IgD-negative memory B cell (primary cell): ENCODE measurements at regions not wholly inside any gene's neighbourhood (a gene's known extent, or its start where the extent isn't known, plus 50 kb on each side); places are given as distances from the start of the nearest gene placed in this dataset.
"Not testable (repeated sequence)": the region's sequence is repeated elsewhere in the genome, so short reads cannot be mapped to it uniquely, and the experiment has no call there.

Source experiments
- H3K27ac Mint-ChIP-seq, 3 donors: one replicate each; pipeline ENCODE4 v1.8.0; 2020 to 2022; ENCODE audit warnings: mild to moderate bottlenecking in 3 of 3, mixed read lengths in 3 of 3, moderate library complexity in 1 of 3
- H3K27me3 Mint-ChIP-seq: one replicate; pipeline ENCODE4 v1.8.0; 2021; ENCODE audit warnings: mixed read lengths
- H3K36me3 Mint-ChIP-seq: one replicate; pipeline ENCODE4 v1.8.0; 2020; ENCODE audit warnings: mild to moderate bottlenecking, mixed read lengths
- H3K4me1 Mint-ChIP-seq, 3 donors: one replicate each; pipeline ENCODE4 v1.8.0; 2020 to 2022; ENCODE audit warnings: mixed read lengths in 3 of 3, mild to moderate bottlenecking in 1 of 3
- H3K4me3 Mint-ChIP-seq, 4 donors: one replicate each; pipeline ENCODE4 v1.8.0; 2020 to 2022; ENCODE audit warnings: mild to moderate bottlenecking in 4 of 4, mixed read lengths in 4 of 4, moderate library complexity in 3 of 4
- H3K9me3 Mint-ChIP-seq, 3 donors: one replicate each; pipeline ENCODE4 v1.8.0; 2020 to 2021; ENCODE audit warnings: mixed read lengths in 3 of 3, mild to moderate bottlenecking in 1 of 3

DNA sequence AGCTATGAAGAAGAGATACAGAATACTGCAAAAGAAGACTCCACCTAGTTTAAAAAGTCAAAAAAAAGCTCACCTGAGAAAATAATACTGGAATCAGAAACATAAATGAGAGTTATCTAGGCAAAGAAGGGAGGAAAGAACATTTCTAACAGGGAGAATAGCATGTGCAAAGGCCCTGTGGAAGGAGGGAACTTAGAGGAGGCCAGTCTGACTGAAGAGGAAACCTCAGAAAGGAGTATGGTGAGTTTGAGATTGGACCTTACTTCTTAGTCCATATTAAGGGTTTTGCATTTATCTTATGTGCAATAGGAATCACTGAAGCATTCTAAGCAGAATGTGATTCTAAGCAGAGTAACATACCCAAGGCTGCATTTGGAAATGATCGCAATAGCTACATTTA is 193.2 kb downstream of the LNPK start:
- H3K4me1 Mint-ChIP-seq, result no peaks in the 10 kb centered on the region
- peaks cover 4% of the 10 kb centered on the region for H3K27me3 Mint-ChIP-seq
- H3K9me3 Mint-ChIP-seq, result peaks cover 0 to 2% (median 0%) of the 10 kb centered on the region in 3 donors
- no peak overlapping the region for H3K4me3 Mint-ChIP-seq
- H3K36me3 Mint-ChIP-seq, result peaks cover 1% of the 10 kb centered on the region
- H3K27ac Mint-ChIP-seq, result no peak overlapping the region

DNA sequence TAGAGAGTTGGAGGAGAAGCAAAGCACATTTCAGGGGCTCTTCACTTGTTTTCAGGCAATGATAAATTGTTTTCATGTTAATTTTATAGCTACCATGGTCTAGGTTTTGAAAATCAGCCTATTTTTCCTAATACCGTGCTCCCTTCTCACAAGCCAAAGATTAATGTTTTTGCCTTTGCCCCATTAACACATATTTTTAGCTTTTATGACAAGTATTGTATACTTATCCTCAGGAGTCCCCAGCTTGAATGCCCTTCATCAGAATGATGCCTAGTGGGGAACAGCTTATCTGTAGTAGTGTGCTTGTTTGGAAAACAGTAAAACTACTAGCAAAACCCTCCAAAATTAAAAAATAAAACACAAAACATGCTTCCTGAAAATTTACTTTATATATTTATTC is 194.0 kb downstream of the LNPK start:
- H3K27me3 Mint-ChIP-seq, result peaks cover 4% of the 10 kb centered on the region
- peaks cover 0 to 2% (median 0%) of the 10 kb centered on the region in 3 donors for H3K9me3 Mint-ChIP-seq
- peaks cover 1% of the 10 kb centered on the region for H3K36me3 Mint-ChIP-seq
- no peaks in the 10 kb centered on the region for H3K4me1 Mint-ChIP-seq
- no peak overlapping the region for H3K27ac Mint-ChIP-seq
- no peak overlapping the region for H3K4me3 Mint-ChIP-seq

DNA sequence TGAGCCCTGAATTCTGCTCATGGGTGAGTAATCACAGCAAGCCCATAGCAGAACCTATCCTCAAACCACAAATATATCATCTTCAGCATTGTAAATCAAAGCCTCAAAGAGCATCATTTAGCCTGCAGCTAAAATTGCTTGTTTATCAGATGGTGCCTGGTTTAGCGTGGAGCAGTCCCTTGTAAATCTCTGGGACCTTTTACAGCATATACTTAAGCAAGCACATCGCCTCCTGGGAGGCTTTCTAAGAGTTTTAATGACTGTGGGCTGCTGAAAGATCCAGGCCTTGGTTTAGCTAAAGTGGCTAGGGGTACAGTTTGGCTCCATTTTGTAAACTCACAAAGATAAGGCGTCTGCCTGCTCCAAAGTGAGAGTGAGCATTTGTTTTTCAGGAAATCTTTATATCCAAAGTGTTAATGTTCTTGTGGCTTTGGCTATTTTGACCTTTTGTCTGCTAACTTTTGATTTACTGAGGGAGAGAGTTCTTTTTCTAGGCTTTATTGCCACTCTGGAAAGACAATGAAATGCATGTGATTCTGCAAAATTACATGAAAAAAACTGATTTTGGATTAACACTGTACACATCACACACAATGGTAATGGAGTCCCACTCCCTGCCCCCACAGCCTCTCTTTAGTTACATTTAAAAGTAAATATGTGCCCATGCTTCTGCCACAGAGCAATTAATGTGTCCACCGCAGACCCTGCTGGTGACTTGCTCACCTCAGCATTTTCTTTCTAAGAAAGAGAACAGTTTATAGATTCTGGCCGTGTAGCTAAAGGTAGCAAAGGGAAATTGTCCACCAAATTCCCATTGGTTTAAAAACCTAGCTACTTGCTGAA is 194.8 kb downstream of the LNPK start:
- no peak overlapping the region for H3K27ac Mint-ChIP-seq
- peaks cover 4% of the 10 kb centered on the region for H3K27me3 Mint-ChIP-seq
- H3K4me1 Mint-ChIP-seq, result no peaks in the 10 kb centered on the region

DNA sequence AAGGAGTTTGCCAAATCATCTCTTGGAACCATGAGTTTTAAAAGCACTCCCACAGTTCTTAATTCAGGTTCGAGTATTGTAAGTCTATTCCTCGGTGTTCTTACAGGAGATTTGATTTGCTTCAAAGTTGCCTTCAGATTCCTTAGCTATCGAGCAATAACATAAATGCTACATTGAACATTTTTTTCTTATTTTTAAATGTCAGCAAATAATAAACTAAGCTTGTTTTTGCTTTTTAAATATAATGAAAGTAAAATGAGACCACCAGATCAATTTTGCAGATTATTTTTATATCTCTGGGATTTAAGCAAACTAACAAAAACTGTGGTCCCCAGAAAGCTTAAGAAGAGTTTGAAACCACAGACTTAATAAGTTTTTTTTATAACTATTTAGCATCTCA is 195.5 kb downstream of the LNPK start:
- H3K27ac Mint-ChIP-seq, result no peak overlapping the region
- no peak overlapping the region for H3K4me3 Mint-ChIP-seq
- peaks cover 4% of the 10 kb centered on the region for H3K27me3 Mint-ChIP-seq
- H3K36me3 Mint-ChIP-seq, result peaks cover 1% of the 10 kb centered on the region
- no peaks in the 10 kb centered on the region for H3K4me1 Mint-ChIP-seq
- H3K9me3 Mint-ChIP-seq, result peaks cover 0 to 4% (median 2%) of the 10 kb centered on the region in 3 donors

More for the DNA sequence above, 194.8 kb downstream of the LNPK start:
- Mint-ChIP-seq H3K4me3 (no peak overlapping the region), H3K36me3 (peaks cover 1% of the 10 kb centered on the region), H3K9me3 (peaks cover 0 to 2% (median 0%) of the 10 kb centered on the region in 3 donors)

DNA sequence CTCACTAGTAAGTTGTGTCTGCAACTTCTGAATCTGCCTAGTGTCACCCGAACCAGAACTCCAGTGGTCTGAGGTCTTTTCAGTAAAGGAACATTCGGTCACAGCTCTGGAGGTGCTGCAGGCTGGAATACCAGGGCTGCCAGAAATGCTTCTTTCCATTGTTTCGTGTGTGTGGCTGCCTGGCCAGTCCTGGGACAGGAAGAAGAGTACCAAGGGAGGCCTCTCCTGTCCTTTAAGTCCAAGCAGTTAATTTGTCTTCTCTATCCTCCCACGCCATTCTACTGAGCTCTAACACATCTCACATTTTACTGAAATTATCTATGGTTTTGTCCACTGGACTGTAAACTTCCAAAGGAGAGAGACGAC is 196.0 kb downstream of the LNPK start:
- Mint-ChIP-seq H3K36me3 (peaks cover 1% of the 10 kb centered on the region), H3K27me3 (peaks cover 4% of the 10 kb centered on the region), H3K27ac (no peak overlapping the region), H3K9me3 (peaks cover 0 to 4% (median 2%) of the 10 kb centered on the region in 3 donors), H3K4me3 (no peak overlapping the region), H3K4me1 (no peaks in the 10 kb centered on the region)

DNA sequence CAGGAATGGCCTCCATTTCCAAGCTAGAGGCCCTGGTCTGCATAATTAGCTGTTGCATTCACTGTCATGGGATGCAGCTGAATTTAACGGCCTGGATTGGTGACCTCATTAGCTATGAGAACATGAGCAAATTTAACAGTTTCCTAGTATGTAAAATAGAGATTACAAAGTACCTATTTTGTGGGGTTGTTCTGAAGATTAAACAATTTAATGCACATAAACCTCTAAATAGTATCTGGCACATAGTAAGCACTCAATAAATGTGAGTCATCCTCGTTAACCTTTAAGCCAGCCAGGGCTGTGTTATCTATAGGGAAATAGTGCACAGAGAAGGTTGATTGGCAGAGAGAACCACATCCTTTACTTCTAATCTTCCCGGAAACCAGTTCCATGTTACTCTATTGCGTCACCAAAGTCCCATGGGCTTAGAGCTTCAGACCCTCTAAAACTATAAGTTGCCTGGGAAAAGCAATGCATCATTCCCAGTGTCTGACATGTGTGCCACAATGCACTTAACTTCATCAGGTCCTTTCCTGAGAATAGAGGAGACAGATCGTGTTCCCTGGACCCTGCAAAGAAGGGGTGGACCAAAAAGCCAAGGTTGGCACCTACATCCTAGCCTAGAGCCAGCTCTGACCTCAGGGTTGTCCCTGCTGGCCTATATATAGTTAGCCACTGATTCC is 196.5 kb downstream of the LNPK start:
- Mint-ChIP-seq H3K9me3 (peaks cover 0 to 4% (median 2%) of the 10 kb centered on the region in 3 donors), H3K4me3 (no peak overlapping the region), H3K36me3 (peaks cover 1% of the 10 kb centered on the region), H3K27me3 (peaks cover 5% of the 10 kb centered on the region), H3K27ac (no peak overlapping the region), H3K4me1 (no peaks in the 10 kb centered on the region)

DNA sequence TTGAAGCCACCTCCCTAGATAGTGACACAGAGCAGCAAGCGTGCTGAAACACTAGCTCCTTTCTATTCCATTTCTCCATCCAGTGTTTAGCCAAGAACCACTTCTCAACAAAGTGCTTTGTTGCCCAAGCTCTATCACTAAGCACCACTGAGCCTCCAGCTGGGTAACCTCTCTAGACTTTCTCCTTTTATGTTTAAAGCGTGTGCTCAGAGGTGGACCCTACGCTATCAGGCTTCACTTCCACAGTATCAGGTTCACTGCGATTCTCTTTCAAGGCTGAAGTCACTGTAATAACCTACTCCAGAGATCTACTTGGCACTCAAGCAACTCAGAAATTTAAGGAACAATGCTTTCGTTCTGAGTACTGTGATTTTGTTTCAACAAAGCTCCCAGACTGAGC is 197.9 kb downstream of the LNPK start:
- Mint-ChIP-seq H3K36me3 (peaks cover 3% of the 10 kb centered on the region), H3K27me3 (peaks cover 6% of the 10 kb centered on the region), H3K4me3 (no peak overlapping the region), H3K9me3 (peaks cover 0 to 4% (median 4%) of the 10 kb centered on the region in 3 donors), H3K27ac (no peak overlapping the region), H3K4me1 (no peaks in the 10 kb centered on the region)

DNA sequence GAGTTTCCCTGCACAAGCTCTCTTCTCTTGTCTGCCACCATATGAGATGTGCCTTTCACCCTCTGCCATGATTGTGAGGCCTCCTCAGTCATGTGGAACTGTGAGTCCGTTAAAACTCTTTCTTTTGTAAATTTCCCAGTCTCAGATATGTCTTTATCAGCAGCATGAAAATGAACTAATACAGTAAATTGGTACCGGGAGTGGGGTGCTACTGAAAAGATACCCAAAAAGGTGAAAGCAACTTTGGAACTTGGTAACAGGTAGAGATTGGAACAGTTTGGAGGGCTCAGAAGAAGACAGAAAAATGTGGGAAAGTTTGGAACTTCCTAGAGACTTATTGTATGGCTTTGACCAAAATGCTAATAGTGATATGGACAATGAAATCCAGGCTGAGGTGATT is 205.6 kb downstream of the LNPK start:
- not testable (repeated sequence) for H3K36me3 Mint-ChIP-seq, H3K4me1 Mint-ChIP-seq, H3K27me3 Mint-ChIP-seq, H3K4me3 Mint-ChIP-seq, H3K27ac Mint-ChIP-seq
- H3K9me3 Mint-ChIP-seq, result peaks cover 0 to 15% (median 10%) of the 10 kb centered on the region in 3 donors

DNA sequence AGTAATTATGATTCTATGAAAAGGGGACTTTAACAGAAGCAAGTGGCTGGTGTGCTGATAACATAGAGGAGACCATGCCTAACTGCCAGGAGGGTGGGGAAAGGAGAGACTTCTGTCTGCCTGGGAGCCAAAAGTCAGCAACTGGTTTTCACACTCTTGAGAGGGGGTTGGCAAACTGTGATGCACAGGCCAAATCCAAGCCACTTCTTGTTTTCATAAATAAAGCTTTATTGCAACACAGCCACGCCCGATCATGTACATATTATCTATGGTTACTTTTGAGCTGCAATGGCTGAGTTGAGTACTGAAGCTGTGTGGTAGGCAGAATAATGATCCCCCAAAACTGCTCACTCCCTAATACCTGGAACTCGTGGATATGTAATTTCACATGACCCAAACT is 208.4 kb downstream of the LNPK start:
- peaks cover 0 to 12% (median 9%) of the 10 kb centered on the region in 3 donors for H3K9me3 Mint-ChIP-seq
- H3K4me3 Mint-ChIP-seq, result no peak overlapping the region
- no peaks in the 10 kb centered on the region for H3K4me1 Mint-ChIP-seq
- H3K27ac Mint-ChIP-seq, result no peak overlapping the region
- H3K27me3 Mint-ChIP-seq, result no peaks in the 10 kb centered on the region
- peaks cover 2% of the 10 kb centered on the region for H3K36me3 Mint-ChIP-seq

DNA sequence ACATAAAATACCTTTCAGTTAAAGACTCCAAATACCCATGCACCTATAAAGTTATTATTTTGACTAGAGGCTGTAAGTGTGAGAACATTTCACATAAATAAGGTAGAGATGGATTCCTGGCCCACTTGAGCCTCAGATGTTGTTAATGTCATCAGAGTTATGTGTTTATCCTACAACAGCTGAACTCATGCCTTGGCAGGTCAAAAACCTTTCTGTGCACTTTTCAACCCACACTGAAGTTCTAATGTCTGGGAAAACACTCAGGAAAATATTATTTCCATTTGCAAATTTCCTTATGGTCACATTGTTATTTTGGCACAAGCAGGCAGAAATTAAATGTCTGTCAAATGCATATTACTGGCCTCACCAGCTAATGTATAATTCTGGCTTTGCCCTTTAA is 209.2 kb downstream of the LNPK start:
- H3K36me3 Mint-ChIP-seq, result peaks cover 2% of the 10 kb centered on the region
- H3K9me3 Mint-ChIP-seq, result peaks cover 0 to 9% (median 9%) of the 10 kb centered on the region in 3 donors
- no peak overlapping the region for H3K4me3 Mint-ChIP-seq
- H3K4me1 Mint-ChIP-seq, result no peaks in the 10 kb centered on the region
- H3K27ac Mint-ChIP-seq, result no peak overlapping the region
- no peaks in the 10 kb centered on the region for H3K27me3 Mint-ChIP-seq

DNA sequence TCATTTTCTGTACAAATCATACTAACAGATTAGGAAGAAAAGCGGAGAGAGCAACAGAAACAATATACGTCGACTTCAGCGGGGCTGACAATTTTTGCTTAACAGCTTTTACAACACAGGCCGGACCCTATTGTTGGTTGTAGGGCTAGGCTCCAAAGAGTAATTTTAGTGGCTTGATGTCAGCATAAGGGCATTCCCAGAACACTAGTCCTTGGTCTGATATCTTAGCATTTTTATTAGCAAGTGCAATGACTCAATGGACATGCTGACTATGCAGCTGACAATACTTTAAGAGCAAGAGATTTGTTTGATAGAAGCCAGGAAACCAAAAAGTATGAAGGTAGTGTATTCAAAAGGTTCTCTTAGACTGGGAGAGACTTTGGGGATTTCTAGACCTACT is 209.9 kb downstream of the LNPK start:
- no peaks in the 10 kb centered on the region for H3K27me3 Mint-ChIP-seq
- H3K27ac Mint-ChIP-seq, result no peak overlapping the region
- no peak overlapping the region for H3K4me3 Mint-ChIP-seq
- no peaks in the 10 kb centered on the region for H3K4me1 Mint-ChIP-seq
- peaks cover 2% of the 10 kb centered on the region for H3K36me3 Mint-ChIP-seq
- peaks cover 0 to 9% (median 9%) of the 10 kb centered on the region in 3 donors for H3K9me3 Mint-ChIP-seq

DNA sequence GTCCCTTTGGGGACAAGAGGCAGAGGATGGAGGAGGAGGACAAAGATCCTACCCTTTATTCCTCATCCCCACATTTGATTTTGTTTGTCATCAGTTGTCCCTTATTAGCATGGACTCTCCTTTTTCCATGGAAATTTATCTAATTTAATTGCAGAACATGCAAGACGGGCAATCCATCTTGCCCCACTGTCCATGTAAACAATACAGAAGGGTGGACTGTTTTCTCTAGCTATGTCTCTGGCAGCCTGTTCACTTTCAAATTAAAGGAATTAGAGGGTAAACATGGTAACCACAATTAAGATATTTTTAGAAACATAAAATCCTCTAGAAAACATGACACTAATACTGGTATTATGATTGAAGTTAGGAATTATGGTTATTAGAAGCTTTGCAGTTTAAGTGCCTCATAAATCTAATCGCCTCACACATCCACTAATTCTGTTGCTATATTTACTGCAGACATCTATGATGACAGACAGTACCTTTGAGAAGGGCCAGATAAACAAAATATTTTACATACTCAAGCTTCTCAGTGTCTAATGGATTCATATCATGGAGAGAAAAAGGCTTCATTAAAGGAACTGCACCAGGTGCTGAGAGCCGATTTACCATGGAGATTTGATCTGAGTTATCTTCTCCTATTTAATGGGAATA is 215.5 kb downstream of the LNPK start:
- Mint-ChIP-seq H3K36me3 (no peaks in the 10 kb centered on the region), H3K27ac (no peak overlapping the region), H3K4me3 (no peak overlapping the region), H3K9me3 (peaks cover 0 to 1% (median 0%) of the 10 kb centered on the region in 3 donors), H3K27me3 (no peaks in the 10 kb centered on the region), H3K4me1 (no peaks in the 10 kb centered on the region)

DNA sequence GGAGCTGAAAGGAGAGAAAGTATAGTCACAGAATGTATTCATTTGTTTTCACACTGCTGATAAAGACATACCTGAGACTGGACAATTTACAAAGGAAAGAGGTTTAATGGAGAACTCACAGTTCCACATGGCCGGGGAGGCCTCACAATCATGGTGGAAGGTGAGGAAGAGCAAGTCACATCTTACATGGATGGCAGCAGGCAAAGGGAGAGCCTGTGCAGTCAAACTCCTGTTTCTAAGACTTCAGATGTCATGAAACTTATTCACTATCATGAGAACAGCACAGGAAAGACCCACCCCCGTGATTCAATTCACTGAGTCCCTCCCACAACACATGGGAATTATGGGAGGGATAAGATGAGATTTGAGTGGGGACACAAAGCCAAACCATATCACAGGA is 224.7 kb downstream of the LNPK start:
- not testable (repeated sequence) for H3K4me3 Mint-ChIP-seq, H3K27me3 Mint-ChIP-seq, H3K9me3 Mint-ChIP-seq, H3K27ac Mint-ChIP-seq, H3K4me1 Mint-ChIP-seq, H3K36me3 Mint-ChIP-seq

DNA sequence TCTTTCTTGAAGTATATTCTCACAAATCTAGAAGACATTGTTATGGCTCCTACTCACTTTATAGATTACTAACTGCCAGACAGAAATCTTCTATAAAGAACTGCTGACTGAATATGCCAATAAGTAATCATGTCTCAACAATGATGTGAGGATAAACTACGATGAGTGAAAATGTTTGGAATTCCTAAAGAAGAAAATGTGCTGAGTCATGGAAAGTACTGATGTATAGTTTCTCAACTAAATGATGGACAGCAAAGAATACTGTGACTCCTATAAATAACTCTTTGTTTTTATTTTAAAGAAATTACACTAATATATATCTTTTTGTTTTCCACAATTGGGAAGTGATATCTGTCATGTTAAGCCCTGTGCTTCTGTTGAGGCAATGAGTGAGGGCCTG is 232.9 kb downstream of the LNPK start:
- peaks cover 0 to 5% (median 2%) of the 10 kb centered on the region in 3 donors for H3K9me3 Mint-ChIP-seq
- H3K27ac Mint-ChIP-seq, result no peak overlapping the region
- H3K4me1 Mint-ChIP-seq, result no peaks in the 10 kb centered on the region
- no peaks in the 10 kb centered on the region for H3K27me3 Mint-ChIP-seq
- no peaks in the 10 kb centered on the region for H3K36me3 Mint-ChIP-seq
- H3K4me3 Mint-ChIP-seq, result no peak overlapping the region

DNA sequence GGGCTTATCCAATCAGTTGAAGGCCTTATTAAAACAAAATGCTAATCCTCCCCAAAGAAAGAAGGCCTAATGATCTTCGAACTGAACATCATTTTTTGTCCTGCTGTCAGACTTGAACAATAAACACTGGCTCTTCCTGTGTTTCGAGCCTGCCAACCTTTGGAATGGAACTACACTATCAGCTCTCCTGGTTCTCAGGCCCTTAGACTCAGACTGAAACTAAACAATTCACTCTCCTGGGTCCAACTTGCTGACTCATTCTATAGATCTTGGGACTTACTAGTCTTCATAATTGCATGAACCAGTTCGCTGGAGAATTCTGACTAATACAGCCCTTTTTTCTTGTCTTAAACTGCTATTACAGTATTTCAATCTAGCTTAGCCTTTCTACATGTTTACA is 235.2 kb downstream of the LNPK start:
- H3K36me3 Mint-ChIP-seq, result no peaks in the 10 kb centered on the region
- H3K4me3 Mint-ChIP-seq, result no peak overlapping the region
- no peak overlapping the region for H3K27ac Mint-ChIP-seq
- H3K27me3 Mint-ChIP-seq, result no peaks in the 10 kb centered on the region
- H3K4me1 Mint-ChIP-seq, result no peaks in the 10 kb centered on the region
- H3K9me3 Mint-ChIP-seq, result peaks cover 0 to 2% (median 2%) of the 10 kb centered on the region in 3 donors
